ENCODE measurements at regions not wholly inside any gene's neighbourhood (a gene's known extent, or its start where the extent isn't known, plus 50 kb on each side); places are given as distances from the start of the nearest gene placed in this dataset.

- H3K36me3 Mint-ChIP-seq, result no peaks in the 10 kb centered on the region
- CTCF ChIA-PET, result no interaction called here
- H3K4me1 Mint-ChIP-seq, result no peaks in the 10 kb centered on the region
These were observed 329.3 kb downstream of the BARHL2 start for GRCh38 chr1:90387805-90388204.

GRCh38 chr1:90386899-90387720, 330.0 kb downstream of the BARHL2 start:
- CTCF ChIA-PET, result interaction anchor here (0.5 kb wide), 1 partner anchor 82 kb away, joined by 3 read pairs; no protein-coding TSS in a partner anchor
- H3K36me3 Mint-ChIP-seq, result no peaks in the 10 kb centered on the region

More at GRCh38 chr1:90387805-90388204, 329.3 kb downstream of the BARHL2 start:
- H3K27ac Mint-ChIP-seq, result no peak overlapping the region
- DNase-seq, result no peak
- no peak overlapping the region for H3K4me3 Mint-ChIP-seq
- H3K9me3 Mint-ChIP-seq, result no peaks in the 10 kb centered on the region
- H3K27me3 Mint-ChIP-seq, result no peaks in the 10 kb centered on the region

GRCh38 chr1:90384193-90384592, 332.9 kb downstream of the BARHL2 start:
- H3K4me3 Mint-ChIP-seq, result no peak overlapping the region

More at GRCh38 chr1:90386899-90387720, 330.0 kb downstream of the BARHL2 start:
- no peaks in the 10 kb centered on the region for H3K27me3 Mint-ChIP-seq
- no peaks in the 10 kb centered on the region for H3K9me3 Mint-ChIP-seq
- no peaks in the 10 kb centered on the region for H3K4me1 Mint-ChIP-seq
- H3K27ac Mint-ChIP-seq, result no peak overlapping the region
- DNase-seq, result no peak
- H3K4me3 Mint-ChIP-seq, result no peak overlapping the region

GRCh38 chr1:90382161-90382560, 334.9 kb downstream of the BARHL2 start:
- Mint-ChIP-seq H3K9me3 (no peaks in the 10 kb centered on the region), H3K4me3 (no peak overlapping the region), H3K27ac (no peak overlapping the region), H3K27me3 (no peaks in the 10 kb centered on the region), H3K4me1 (no peaks in the 10 kb centered on the region), H3K36me3 (no peaks in the 10 kb centered on the region)
- DNase-seq, result no peak
- CTCF ChIA-PET, result no interaction called here

More at GRCh38 chr1:90384193-90384592, 332.9 kb downstream of the BARHL2 start:
- no peak overlapping the region for H3K27ac Mint-ChIP-seq
- no peaks in the 10 kb centered on the region for H3K4me1 Mint-ChIP-seq
- H3K36me3 Mint-ChIP-seq, result no peaks in the 10 kb centered on the region
- CTCF ChIA-PET, result no interaction called here
- H3K27me3 Mint-ChIP-seq, result no peaks in the 10 kb centered on the region
- no peaks in the 10 kb centered on the region for H3K9me3 Mint-ChIP-seq
- DNase-seq, result no peak

GRCh38 chr1:90381598-90381997, 335.5 kb downstream of the BARHL2 start:
- Mint-ChIP-seq H3K27me3 (no peaks in the 10 kb centered on the region), H3K36me3 (no peaks in the 10 kb centered on the region), H3K4me3 (no peak overlapping the region), H3K27ac (no peak overlapping the region), H3K4me1 (no peaks in the 10 kb centered on the region), H3K9me3 (no peaks in the 10 kb centered on the region)
- DNase-seq, result no peak
- CTCF ChIA-PET, result no interaction called here

GRCh38 chr1:90371448-90371813, 345.7 kb downstream of the BARHL2 start:
- H3K4me1 Mint-ChIP-seq, result no peaks in the 10 kb centered on the region
- DNase-seq, result no peak
- no peak overlapping the region for H3K4me3 Mint-ChIP-seq
- no peaks in the 10 kb centered on the region for H3K36me3 Mint-ChIP-seq
- CTCF ChIA-PET, result no interaction called here
- H3K27me3 Mint-ChIP-seq, result no peaks in the 10 kb centered on the region
- no peak overlapping the region for H3K27ac Mint-ChIP-seq
- no peaks in the 10 kb centered on the region for H3K9me3 Mint-ChIP-seq

GRCh38 chr1:90370686-90371447, 346.2 kb downstream of the BARHL2 start:
- no peak for DNase-seq

GRCh38 chr1:90362163-90362562, 354.9 kb downstream of the BARHL2 start:
- Mint-ChIP-seq H3K27ac (no peak overlapping the region), H3K27me3 (peaks cover 8% of the 10 kb centered on the region), H3K4me3 (no peak overlapping the region), H3K36me3 (no peaks in the 10 kb centered on the region), H3K4me1 (no peaks in the 10 kb centered on the region), H3K9me3 (no peaks in the 10 kb centered on the region)
- CTCF ChIA-PET, result no interaction called here
- no peak for DNase-seq

More at GRCh38 chr1:90370686-90371447, 346.2 kb downstream of the BARHL2 start:
- no peaks in the 10 kb centered on the region for H3K4me1 Mint-ChIP-seq
- H3K36me3 Mint-ChIP-seq, result no peaks in the 10 kb centered on the region
- no peak overlapping the region for H3K27ac Mint-ChIP-seq
- H3K4me3 Mint-ChIP-seq, result no peak overlapping the region
- CTCF ChIA-PET, result no interaction called here
- H3K9me3 Mint-ChIP-seq, result no peaks in the 10 kb centered on the region
- H3K27me3 Mint-ChIP-seq, result no peaks in the 10 kb centered on the region

- Mint-ChIP-seq H3K9me3 (no peaks in the 10 kb centered on the region), H3K27me3 (peaks cover 8% of the 10 kb centered on the region), H3K36me3 (no peaks in the 10 kb centered on the region), H3K4me3 (no peak overlapping the region), H3K4me1 (no peaks in the 10 kb centered on the region), H3K27ac (no peak overlapping the region)
- CTCF ChIA-PET, result no interaction called here
- no peak for DNase-seq
These were observed 356.1 kb downstream of the BARHL2 start for GRCh38 chr1:90361026-90361425.

- Mint-ChIP-seq H3K4me1 (no peaks in the 10 kb centered on the region), H3K9me3 (no peaks in the 10 kb centered on the region), H3K27me3 (peaks cover 14% of the 10 kb centered on the region), H3K36me3 (no peaks in the 10 kb centered on the region), H3K4me3 (no peak overlapping the region), H3K27ac (no peak overlapping the region)
- CTCF ChIA-PET, result no interaction called here
- DNase-seq, result no peak
These were observed 357.1 kb downstream of the BARHL2 start for GRCh38 chr1:90359994-90360393.

- no peak for DNase-seq
- no peak overlapping the region for H3K27ac Mint-ChIP-seq
- H3K27me3 Mint-ChIP-seq, result peaks cover 14% of the 10 kb centered on the region
- H3K36me3 Mint-ChIP-seq, result no peaks in the 10 kb centered on the region
- no peaks in the 10 kb centered on the region for H3K9me3 Mint-ChIP-seq
- no peaks in the 10 kb centered on the region for H3K4me1 Mint-ChIP-seq
- no peak overlapping the region for H3K4me3 Mint-ChIP-seq
- CTCF ChIA-PET, result no interaction called here
These were observed 358.7 kb downstream of the BARHL2 start for GRCh38 chr1:90358448-90358847.

- no peak for DNase-seq
- Mint-ChIP-seq H3K4me3 (no peak overlapping the region), H3K27me3 (peaks cover 14% of the 10 kb centered on the region), H3K27ac (no peak overlapping the region), H3K4me1 (no peaks in the 10 kb centered on the region), H3K36me3 (no peaks in the 10 kb centered on the region), H3K9me3 (no peaks in the 10 kb centered on the region)
- CTCF ChIA-PET, result no interaction called here
These were observed 359.1 kb downstream of the BARHL2 start for GRCh38 chr1:90357995-90358394.

- Mint-ChIP-seq H3K4me3 (no peak overlapping the region), H3K27me3 (peaks cover 14% of the 10 kb centered on the region), H3K36me3 (no peaks in the 10 kb centered on the region), H3K9me3 (no peaks in the 10 kb centered on the region), H3K4me1 (no peaks in the 10 kb centered on the region), H3K27ac (no peak overlapping the region)
- no peak for DNase-seq
- CTCF ChIA-PET, result no interaction called here
These were observed 360.1 kb downstream of the BARHL2 start for GRCh38 chr1:90356991-90357390.

- CTCF ChIA-PET, result no interaction called here
- Mint-ChIP-seq H3K27ac (no peak overlapping the region), H3K36me3 (no peaks in the 10 kb centered on the region), H3K9me3 (no peaks in the 10 kb centered on the region), H3K4me1 (no peaks in the 10 kb centered on the region), H3K4me3 (no peak overlapping the region), H3K27me3 (peaks cover 14% of the 10 kb centered on the region)
- no peak for DNase-seq
These were observed 361.0 kb downstream of the BARHL2 start for GRCh38 chr1:90356101-90356500.

GRCh38 chr1:90354704-90355103, 359.8 kb downstream of the ZNF326 start:
- no peaks in the 10 kb centered on the region for H3K9me3 Mint-ChIP-seq
- no peaks in the 10 kb centered on the region for H3K36me3 Mint-ChIP-seq
- no peak overlapping the region for H3K27ac Mint-ChIP-seq
- DNase-seq, result no peak
- CTCF ChIA-PET, result no interaction called here
- H3K4me1 Mint-ChIP-seq, result no peaks in the 10 kb centered on the region
- H3K4me3 Mint-ChIP-seq, result no peak overlapping the region
- H3K27me3 Mint-ChIP-seq, result peaks cover 8% of the 10 kb centered on the region

All from activated naive CD4-positive, alpha-beta T cell treated with anti-CD3 and anti-CD28 coated beads, Interleukin-2, amount 10 ng/mL, durations not matched to agents 7 days and 5 days (primary cell).